ENCODE measurements at regions not wholly inside any gene's neighbourhood (a gene's known extent, or its start where the extent isn't known, plus 50 kb on each side); places are given as distances from the start of the nearest gene placed in this dataset.
"Not testable (repeated sequence)": the region's sequence is repeated elsewhere in the genome, so short reads cannot be mapped to it uniquely, and the experiment has no call there.

DNA sequence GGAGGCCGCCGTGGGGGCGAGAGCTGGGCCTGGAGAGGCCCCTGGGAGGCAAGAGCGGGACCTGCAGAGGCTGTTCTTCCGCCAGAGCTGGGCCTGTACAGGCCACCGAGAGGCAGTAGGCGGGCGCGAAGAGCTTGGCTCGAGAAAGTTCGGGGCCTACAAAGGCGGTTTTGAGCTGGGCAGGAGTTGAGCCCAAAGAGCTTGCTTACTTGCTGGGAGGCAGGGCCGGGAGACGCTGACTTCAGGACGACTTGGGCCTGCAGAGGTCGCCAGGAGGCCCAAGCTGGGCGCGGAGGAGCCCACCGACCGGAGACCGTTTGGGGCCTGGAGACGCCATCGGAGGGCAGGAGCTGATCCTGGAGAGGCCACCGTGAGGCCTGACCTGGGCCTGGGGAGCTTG, 257.1 kb upstream of the NUPR2 start:
- H3K27me3 ChIP-seq (ENCODE audit: insufficient read depth); H3K79me2 ChIP-seq (ENCODE audit: insufficient read depth); H3K9ac ChIP-seq; H3K4me3 ChIP-seq (ENCODE audit: low read depth in 2 of 2, low read length in 1 of 2); H4K20me1 ChIP-seq (ENCODE audit: insufficient read depth); CTCF ChIA-PET; H3F3A ChIP-seq (replicated peaks; ENCODE audit: insufficient read depth); H3K9me3 ChIP-seq; H3K36me3 ChIP-seq (replicated peaks in 1 of 2; ENCODE audit: control insufficient read depth in 1 of 2, insufficient read depth in 2 of 2, low read length in 1 of 2); DNase-seq; H3K4me2 ChIP-seq; H3K9me2 ChIP-seq; H2AFZ ChIP-seq (ENCODE audit: low read depth); H3K4me1 ChIP-seq (ENCODE audit: control insufficient read depth in 1 of 2, insufficient read depth in 2 of 2, low read depth in 1 of 2, low read length in 1 of 2); H3K27ac ChIP-seq (ENCODE audit: low read depth in 2 of 2, low read length in 1 of 2); POLR2A ChIA-PET: not testable (repeated sequence)
- WGBS (ENCODE audit: low lambda C conversion rate): 75% methylated on average over 19 of the region's 24 CpGs

DNA sequence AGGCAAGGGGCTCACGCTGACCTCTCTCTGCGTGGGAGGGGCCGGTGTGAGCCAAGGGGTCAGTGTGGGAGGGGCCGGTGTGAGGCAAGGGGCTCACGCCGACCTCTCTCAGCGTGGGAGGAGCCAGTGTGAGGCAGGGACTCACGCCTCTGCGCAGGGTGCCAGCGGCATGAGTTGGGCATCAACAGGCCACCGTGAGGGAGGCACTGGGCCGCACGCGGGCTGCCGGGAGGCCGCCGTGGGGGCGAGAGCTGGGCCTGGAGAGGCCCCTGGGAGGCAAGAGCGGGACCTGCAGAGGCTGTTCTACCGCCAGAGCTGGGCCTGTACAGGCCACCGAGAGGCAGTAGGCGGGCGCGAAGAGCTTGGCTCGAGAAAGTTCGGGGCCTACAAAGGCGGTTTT, 255.6 kb upstream of the NUPR2 start:
- H2AFZ ChIP-seq (ENCODE audit: low read depth); H3K79me2 ChIP-seq (ENCODE audit: insufficient read depth); POLR2A ChIA-PET; H3K4me1 ChIP-seq (ENCODE audit: control insufficient read depth in 1 of 2, insufficient read depth in 2 of 2, low read depth in 1 of 2, low read length in 1 of 2); H3K27ac ChIP-seq (ENCODE audit: low read depth in 2 of 2, low read length in 1 of 2); H3K4me2 ChIP-seq; H3K27me3 ChIP-seq (ENCODE audit: insufficient read depth); H3K36me3 ChIP-seq (replicated peaks in 1 of 2; ENCODE audit: control insufficient read depth in 1 of 2, insufficient read depth in 2 of 2, low read length in 1 of 2); H3F3A ChIP-seq (replicated peaks; ENCODE audit: insufficient read depth); CTCF ChIA-PET; H3K9ac ChIP-seq; H4K20me1 ChIP-seq (ENCODE audit: insufficient read depth); H3K9me3 ChIP-seq; DNase-seq; H3K4me3 ChIP-seq (ENCODE audit: low read depth in 2 of 2, low read length in 1 of 2); H3K9me2 ChIP-seq: not testable (repeated sequence)
- 57% methylated on average over 12 of the region's 27 CpGs for WGBS (ENCODE audit: low lambda C conversion rate)

DNA sequence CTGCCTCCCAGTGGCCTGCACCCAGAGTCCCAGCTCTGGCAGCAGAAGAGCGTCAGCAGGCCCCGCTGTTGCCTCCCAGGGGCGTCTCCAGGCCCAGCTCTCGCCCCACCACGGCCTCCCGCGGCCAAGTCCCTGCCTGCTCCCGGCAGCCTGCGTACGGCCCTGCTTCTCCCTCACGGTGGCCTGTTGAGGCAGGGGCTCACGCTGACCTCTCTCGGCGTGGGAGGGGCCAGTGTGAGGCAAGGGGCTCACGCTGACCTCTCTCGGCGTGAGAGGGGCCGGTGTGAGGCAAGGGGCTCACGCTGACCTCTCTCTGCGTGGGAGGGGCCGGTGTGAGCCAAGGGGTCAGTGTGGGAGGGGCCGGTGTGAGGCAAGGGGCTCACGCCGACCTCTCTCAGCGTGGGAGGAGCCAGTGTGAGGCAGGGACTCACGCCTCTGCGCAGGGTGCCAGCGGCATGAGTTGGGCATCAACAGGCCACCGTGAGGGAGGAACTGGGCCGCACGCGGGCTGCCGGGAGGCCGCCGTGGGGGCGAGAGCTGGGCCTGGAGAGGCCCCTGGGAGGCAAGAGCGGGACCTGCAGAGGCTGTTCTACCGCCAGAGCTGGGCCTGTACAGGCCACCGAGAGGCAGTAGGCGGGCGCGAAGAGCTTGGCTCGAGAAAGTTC, 254.1 kb upstream of the NUPR2 start:
- H3K9me2 ChIP-seq; H3K4me1 ChIP-seq (ENCODE audit: control insufficient read depth in 1 of 2, insufficient read depth in 2 of 2, low read depth in 1 of 2, low read length in 1 of 2); H3K36me3 ChIP-seq (replicated peaks in 1 of 2; ENCODE audit: control insufficient read depth in 1 of 2, insufficient read depth in 2 of 2, low read length in 1 of 2); H3K79me2 ChIP-seq (ENCODE audit: insufficient read depth); H3K27ac ChIP-seq (ENCODE audit: low read depth in 2 of 2, low read length in 1 of 2); H2AFZ ChIP-seq (ENCODE audit: low read depth); POLR2A ChIA-PET; H3K9ac ChIP-seq; H3K9me3 ChIP-seq; H3K27me3 ChIP-seq (ENCODE audit: insufficient read depth); DNase-seq; H3K4me3 ChIP-seq (ENCODE audit: low read depth in 2 of 2, low read length in 1 of 2); H4K20me1 ChIP-seq (ENCODE audit: insufficient read depth); H3K4me2 ChIP-seq; H3F3A ChIP-seq (replicated peaks; ENCODE audit: insufficient read depth); CTCF ChIA-PET: not testable (repeated sequence)
- WGBS (ENCODE audit: low lambda C conversion rate): 72% methylated on average over 6 of the region's 43 CpGs

DNA sequence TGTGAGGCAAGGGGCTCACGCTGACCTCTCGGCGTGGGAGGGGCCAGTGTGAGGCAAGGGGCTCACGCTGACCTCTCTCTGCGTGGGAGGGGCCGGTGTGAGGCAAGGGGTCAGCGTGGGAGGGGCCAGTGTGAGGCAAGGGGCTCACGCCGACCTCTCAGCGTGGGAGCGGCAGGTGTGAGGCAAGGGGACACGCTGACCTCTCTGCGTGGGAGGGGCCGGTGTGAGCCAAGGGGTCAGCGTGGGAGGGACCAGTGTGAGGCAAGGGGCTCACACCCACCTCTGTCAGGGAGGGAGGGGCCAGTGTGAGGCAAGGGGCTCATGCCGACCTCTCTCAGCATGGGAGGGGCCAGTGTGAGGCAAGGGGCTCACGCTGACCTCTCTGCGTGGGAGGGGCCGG, 251.7 kb upstream of the NUPR2 start:
- H3K4me3 ChIP-seq (ENCODE audit: low read depth in 2 of 2, low read length in 1 of 2); H3K9me3 ChIP-seq; H3K9me2 ChIP-seq; H3K27ac ChIP-seq (ENCODE audit: low read depth in 2 of 2, low read length in 1 of 2); H3K9ac ChIP-seq; DNase-seq; H3F3A ChIP-seq (replicated peaks; ENCODE audit: insufficient read depth); POLR2A ChIA-PET; CTCF ChIA-PET; H3K4me2 ChIP-seq; H3K27me3 ChIP-seq (ENCODE audit: insufficient read depth); H3K79me2 ChIP-seq (ENCODE audit: insufficient read depth); H4K20me1 ChIP-seq (ENCODE audit: insufficient read depth); H2AFZ ChIP-seq (ENCODE audit: low read depth); H3K4me1 ChIP-seq (ENCODE audit: control insufficient read depth in 1 of 2, insufficient read depth in 2 of 2, low read depth in 1 of 2, low read length in 1 of 2); H3K36me3 ChIP-seq (replicated peaks in 1 of 2; ENCODE audit: control insufficient read depth in 1 of 2, insufficient read depth in 2 of 2, low read length in 1 of 2): not testable (repeated sequence)
- no CpG with 5 or more reads among the region's 19 CpGs for WGBS (ENCODE audit: low lambda C conversion rate)

DNA sequence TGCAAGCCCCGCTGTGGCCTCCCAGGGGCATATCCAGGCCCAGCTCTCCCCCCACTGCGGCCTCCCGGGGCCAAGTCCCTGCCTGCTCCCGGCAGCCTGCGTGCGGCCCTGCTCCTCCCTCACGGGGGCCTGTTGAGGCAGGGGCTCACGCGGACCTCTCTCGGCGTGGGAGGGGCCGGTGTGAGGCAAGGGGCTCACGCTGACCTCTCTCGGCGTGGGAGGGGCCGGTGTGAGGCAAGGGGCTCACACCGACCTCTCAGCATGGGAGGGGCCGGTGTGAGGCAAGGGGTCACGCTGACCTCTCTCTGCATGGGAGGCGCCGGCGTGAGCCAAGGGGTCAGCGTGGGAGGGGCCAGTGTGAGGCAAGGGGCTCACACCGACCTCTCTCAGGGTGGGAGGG, 251.2 kb upstream of the NUPR2 start:
- H3K9me2 ChIP-seq; H3K79me2 ChIP-seq (ENCODE audit: insufficient read depth); H2AFZ ChIP-seq (ENCODE audit: low read depth); H3K4me3 ChIP-seq (ENCODE audit: low read depth in 2 of 2, low read length in 1 of 2); H3F3A ChIP-seq (replicated peaks; ENCODE audit: insufficient read depth); H3K9ac ChIP-seq; POLR2A ChIA-PET; H3K9me3 ChIP-seq; H3K4me1 ChIP-seq (ENCODE audit: control insufficient read depth in 1 of 2, insufficient read depth in 2 of 2, low read depth in 1 of 2, low read length in 1 of 2); H4K20me1 ChIP-seq (ENCODE audit: insufficient read depth); DNase-seq; H3K4me2 ChIP-seq; H3K27ac ChIP-seq (ENCODE audit: low read depth in 2 of 2, low read length in 1 of 2); H3K36me3 ChIP-seq (replicated peaks in 1 of 2; ENCODE audit: control insufficient read depth in 1 of 2, insufficient read depth in 2 of 2, low read length in 1 of 2); CTCF ChIA-PET; H3K27me3 ChIP-seq (ENCODE audit: insufficient read depth): not testable (repeated sequence)
- WGBS (ENCODE audit: low lambda C conversion rate): 100% methylated on average over 3 of the region's 24 CpGs

DNA sequence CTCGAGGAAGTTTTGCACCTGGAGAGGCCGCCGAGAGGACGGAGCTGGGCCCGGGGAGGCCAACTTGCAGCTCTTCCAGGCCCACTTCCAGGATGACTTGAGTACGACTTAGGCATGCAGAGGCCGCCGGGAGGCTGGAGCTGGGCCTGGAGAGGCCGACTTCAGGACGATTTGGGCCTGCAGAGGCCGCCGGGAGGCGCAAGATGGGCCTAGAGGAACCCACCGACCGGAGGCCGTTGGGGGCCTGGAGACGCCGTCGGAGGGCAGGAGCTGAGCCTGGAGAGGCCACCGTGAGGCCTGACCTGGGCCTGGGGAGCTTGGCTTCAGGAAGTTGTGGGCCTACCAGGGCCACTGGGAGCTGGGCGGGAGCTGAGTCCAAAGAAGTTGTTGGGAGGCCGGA, 250.5 kb upstream of the NUPR2 start:
- H3K79me2 ChIP-seq (ENCODE audit: insufficient read depth); H3K9me2 ChIP-seq; POLR2A ChIA-PET; DNase-seq; H3K27me3 ChIP-seq (ENCODE audit: insufficient read depth); H3F3A ChIP-seq (replicated peaks; ENCODE audit: insufficient read depth); H3K9ac ChIP-seq; H3K4me1 ChIP-seq (ENCODE audit: control insufficient read depth in 1 of 2, insufficient read depth in 2 of 2, low read depth in 1 of 2, low read length in 1 of 2); H3K27ac ChIP-seq (ENCODE audit: low read depth in 2 of 2, low read length in 1 of 2); H2AFZ ChIP-seq (ENCODE audit: low read depth); H3K36me3 ChIP-seq (replicated peaks in 1 of 2; ENCODE audit: control insufficient read depth in 1 of 2, insufficient read depth in 2 of 2, low read length in 1 of 2); H3K9me3 ChIP-seq; H3K4me3 ChIP-seq (ENCODE audit: low read depth in 2 of 2, low read length in 1 of 2); H4K20me1 ChIP-seq (ENCODE audit: insufficient read depth); CTCF ChIA-PET; H3K4me2 ChIP-seq: not testable (repeated sequence)
- WGBS (ENCODE audit: low lambda C conversion rate): 48% methylated on average over 22 of the region's 22 CpGs

DNA sequence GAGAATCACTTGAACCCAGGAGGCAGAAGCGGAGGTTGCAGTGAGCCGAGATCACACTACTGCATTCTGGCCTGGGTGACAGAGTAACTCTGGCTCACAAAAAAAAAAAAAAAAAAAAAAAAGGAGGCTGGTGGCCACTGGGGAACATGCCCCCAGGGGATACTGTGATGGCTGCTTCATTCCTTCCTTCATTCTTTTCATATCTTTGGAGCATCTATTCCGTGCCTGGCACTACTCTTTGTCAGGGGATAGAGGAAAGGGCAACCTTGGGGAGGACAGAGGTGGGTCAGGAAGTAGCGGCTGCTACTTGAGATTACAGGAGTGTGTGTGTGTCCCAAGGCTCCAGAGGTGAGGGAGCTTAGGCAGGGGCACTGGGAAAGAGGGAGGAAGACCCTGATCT, 236.4 kb upstream of the NUPR2 start:
- H3K36me3 ChIP-seq (replicated peaks in 1 of 2; ENCODE audit: control insufficient read depth in 1 of 2, insufficient read depth in 2 of 2, low read length in 1 of 2); H3K79me2 ChIP-seq (ENCODE audit: insufficient read depth); DNase-seq; H3K4me3 ChIP-seq (ENCODE audit: low read depth in 2 of 2, low read length in 1 of 2); H3K27ac ChIP-seq (ENCODE audit: low read depth in 2 of 2, low read length in 1 of 2); H3K9ac ChIP-seq; H3K4me1 ChIP-seq (ENCODE audit: control insufficient read depth in 1 of 2, insufficient read depth in 2 of 2, low read depth in 1 of 2, low read length in 1 of 2); H3K4me2 ChIP-seq; H3K9me2 ChIP-seq; H3K27me3 ChIP-seq (ENCODE audit: insufficient read depth); POLR2A ChIA-PET; CTCF ChIA-PET; H2AFZ ChIP-seq (ENCODE audit: low read depth); H3K9me3 ChIP-seq; H4K20me1 ChIP-seq (ENCODE audit: insufficient read depth); H3F3A ChIP-seq (replicated peaks; ENCODE audit: insufficient read depth): not testable (repeated sequence)
- 23% methylated on average over 4 of the region's 4 CpGs for WGBS (ENCODE audit: low lambda C conversion rate)

Measured in SK-N-SH (cell line).